ENCODE measurements at regions not wholly inside any gene's neighbourhood (a gene's known extent, or its start where the extent isn't known, plus 50 kb on each side); places are given as distances from the start of the nearest gene placed in this dataset.

DNA sequence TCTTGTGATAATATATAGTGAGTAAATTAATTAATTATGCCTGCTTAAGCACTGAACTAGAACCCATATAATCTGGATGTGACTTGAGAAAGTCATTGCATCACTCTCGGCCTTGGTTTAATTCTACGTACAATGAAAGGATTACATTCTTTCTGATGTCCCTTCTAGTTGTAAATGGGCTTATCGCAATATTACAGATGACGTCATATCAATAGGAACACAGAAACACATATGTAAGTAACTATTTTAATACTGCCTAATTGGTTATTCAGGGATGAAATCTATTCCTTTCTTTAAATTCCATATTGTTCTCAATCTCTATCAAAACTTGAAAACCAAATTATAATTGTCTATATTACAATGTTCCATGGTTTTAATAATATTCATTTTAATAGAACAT, 504.6 kb downstream of the PRR32 start:
- TF ChIP-seq, protein P1, sequence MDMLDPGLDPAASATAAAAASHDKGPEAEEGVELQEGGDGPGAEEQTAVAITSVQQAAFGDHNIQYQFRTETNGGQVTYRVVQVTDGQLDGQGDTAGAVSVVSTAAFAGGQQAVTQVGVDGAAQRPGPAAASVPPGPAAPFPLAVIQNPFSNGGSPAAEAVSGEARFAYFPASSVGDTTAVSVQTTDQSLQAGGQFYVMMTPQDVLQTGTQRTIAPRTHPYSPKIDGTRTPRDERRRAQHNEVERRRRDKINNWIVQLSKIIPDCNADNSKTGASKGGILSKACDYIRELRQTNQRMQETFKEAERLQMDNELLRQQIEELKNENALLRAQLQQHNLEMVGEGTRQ (IDR thresholded peaks at IDR 0.05; ENCODE audit: low read depth, low read length), result no peak
- no peak for TF ChIP-seq RAD21 (IDR thresholded peaks at IDR 0.05; ENCODE audit: low read length)
- TF ChIP-seq RFX5 (IDR thresholded peaks at IDR 0.05; ENCODE audit: low read depth, low read length), result no peak
- no peak for TF ChIP-seq POLR2A (IDR thresholded peaks at IDR 0.05; ENCODE audit: low read depth, low read length)
- TF ChIP-seq, protein P2, sequence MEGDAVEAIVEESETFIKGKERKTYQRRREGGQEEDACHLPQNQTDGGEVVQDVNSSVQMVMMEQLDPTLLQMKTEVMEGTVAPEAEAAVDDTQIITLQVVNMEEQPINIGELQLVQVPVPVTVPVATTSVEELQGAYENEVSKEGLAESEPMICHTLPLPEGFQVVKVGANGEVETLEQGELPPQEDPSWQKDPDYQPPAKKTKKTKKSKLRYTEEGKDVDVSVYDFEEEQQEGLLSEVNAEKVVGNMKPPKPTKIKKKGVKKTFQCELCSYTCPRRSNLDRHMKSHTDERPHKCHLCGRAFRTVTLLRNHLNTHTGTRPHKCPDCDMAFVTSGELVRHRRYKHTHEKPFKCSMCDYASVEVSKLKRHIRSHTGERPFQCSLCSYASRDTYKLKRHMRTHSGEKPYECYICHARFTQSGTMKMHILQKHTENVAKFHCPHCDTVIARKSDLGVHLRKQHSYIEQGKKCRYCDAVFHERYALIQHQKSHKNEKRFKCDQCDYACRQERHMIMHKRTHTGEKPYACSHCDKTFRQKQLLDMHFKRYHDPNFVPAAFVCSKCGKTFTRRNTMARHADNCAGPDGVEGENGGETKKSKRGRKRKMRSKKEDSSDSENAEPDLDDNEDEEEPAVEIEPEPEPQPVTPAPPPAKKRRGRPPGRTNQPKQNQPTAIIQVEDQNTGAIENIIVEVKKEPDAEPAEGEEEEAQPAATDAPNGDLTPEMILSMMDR (conservative IDR thresholded peaks at IDR 0.05; ENCODE audit: low read depth, low read length), result no peak
- TF ChIP-seq BHLHE40 (IDR thresholded peaks at IDR 0.05; ENCODE audit: low read depth, low read length), result no peak
- TF ChIP-seq FOS (IDR thresholded peaks at IDR 0.05; ENCODE audit: low read depth, low read length), result no peak
- TF ChIP-seq RCOR1 (IDR thresholded peaks at IDR 0.05; ENCODE audit: insufficient replicate concordance, low read length), result no peak
- TF ChIP-seq CEBPB (IDR thresholded peaks at IDR 0.05; ENCODE audit: low read depth, low read length), result no peak
- TF ChIP-seq MXI1 (IDR thresholded peaks at IDR 0.05; ENCODE audit: borderline replicate concordance, low read depth, low read length), result no peak
- no peak for TF ChIP-seq NFE2L2 (IDR thresholded peaks at IDR 0.05; ENCODE audit: low read depth, low read length)
- TF ChIP-seq, protein P3, sequence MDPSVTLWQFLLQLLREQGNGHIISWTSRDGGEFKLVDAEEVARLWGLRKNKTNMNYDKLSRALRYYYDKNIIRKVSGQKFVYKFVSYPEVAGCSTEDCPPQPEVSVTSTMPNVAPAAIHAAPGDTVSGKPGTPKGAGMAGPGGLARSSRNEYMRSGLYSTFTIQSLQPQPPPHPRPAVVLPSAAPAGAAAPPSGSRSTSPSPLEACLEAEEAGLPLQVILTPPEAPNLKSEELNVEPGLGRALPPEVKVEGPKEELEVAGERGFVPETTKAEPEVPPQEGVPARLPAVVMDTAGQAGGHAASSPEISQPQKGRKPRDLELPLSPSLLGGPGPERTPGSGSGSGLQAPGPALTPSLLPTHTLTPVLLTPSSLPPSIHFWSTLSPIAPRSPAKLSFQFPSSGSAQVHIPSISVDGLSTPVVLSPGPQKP (IDR thresholded peaks at IDR 0.05; ENCODE audit: borderline replicate concordance, low read depth, low read length), result no peak
- no peak for TF ChIP-seq SMC3 (IDR thresholded peaks at IDR 0.05; ENCODE audit: low read depth, low read length)
- no peak for TF ChIP-seq MAZ (IDR thresholded peaks at IDR 0.05; ENCODE audit: borderline replicate concordance, low read depth, low read length)
